ENCODE measurements at regions not wholly inside any gene's neighbourhood (a gene's known extent, or its start where the extent isn't known, plus 50 kb on each side); places are given as distances from the start of the nearest gene placed in this dataset.

GRCh38 chr14:34174973-34175372, 224.1 kb upstream of the EGLN3 start:
- Histone ChIP-seq H3K9me3 (ENCODE audit: control insufficient read depth, insufficient read depth, low read depth, low read length) (no peaks in the 10 kb centered on the region), H3K27ac (ENCODE audit: low read depth, low read length) (no peak overlapping the region), H3K27me3 (ENCODE audit: control insufficient read depth, insufficient read depth, low read length) (no peaks in the 10 kb centered on the region)

GRCh38 chr14:34173916-34174315, 223.0 kb upstream of the EGLN3 start:
- H3K9ac ChIP-seq (ENCODE audit: low read length), result no peak overlapping the region
- no peaks in the 10 kb centered on the region; the same call in 1 of the 2 replicates for H3K4me1 ChIP-seq (ENCODE audit: control insufficient read depth, insufficient read depth, low read length)
- H3K36me3 ChIP-seq (ENCODE audit: control insufficient read depth, insufficient read depth, low read length), result no peaks in the 10 kb centered on the region
- H3K27ac ChIP-seq (ENCODE audit: low read depth, low read length), result no peak overlapping the region
- no peak overlapping the region for H3K4me3 ChIP-seq (ENCODE audit: low read depth, low read length)
- no peaks in the 10 kb centered on the region for H3K9me3 ChIP-seq (ENCODE audit: control insufficient read depth, insufficient read depth, low read depth, low read length)
- H3K27me3 ChIP-seq (ENCODE audit: control insufficient read depth, insufficient read depth, low read length), result no peaks in the 10 kb centered on the region

More at GRCh38 chr14:34174973-34175372, 224.1 kb upstream of the EGLN3 start:
- no peak overlapping the region for H3K9ac ChIP-seq (ENCODE audit: low read length)
- H3K36me3 ChIP-seq (ENCODE audit: control insufficient read depth, insufficient read depth, low read length), result no peaks in the 10 kb centered on the region
- H3K4me3 ChIP-seq (ENCODE audit: low read depth, low read length), result no peak overlapping the region
- no peaks in the 10 kb centered on the region; the same call in 1 of the 2 replicates for H3K4me1 ChIP-seq (ENCODE audit: control insufficient read depth, insufficient read depth, low read length)

GRCh38 chr14:34172550-34173368, 221.9 kb upstream of the EGLN3 start:
- Histone ChIP-seq H3K4me3 (ENCODE audit: low read depth, low read length) (no peak overlapping the region), H3K9me3 (ENCODE audit: control insufficient read depth, insufficient read depth, low read depth, low read length) (no peaks in the 10 kb centered on the region), H3K27me3 (ENCODE audit: control insufficient read depth, insufficient read depth, low read length) (no peaks in the 10 kb centered on the region), H3K9ac (ENCODE audit: low read length) (no peak overlapping the region), H3K4me1 (ENCODE audit: control insufficient read depth, insufficient read depth, low read length) (no peaks in the 10 kb centered on the region; the same call in 1 of the 2 replicates), H3K36me3 (ENCODE audit: control insufficient read depth, insufficient read depth, low read length) (no peaks in the 10 kb centered on the region), H3K27ac (ENCODE audit: low read depth, low read length) (no peak overlapping the region)

- no peak overlapping the region for H3K4me3 ChIP-seq (ENCODE audit: low read depth, low read length)
- H3K36me3 ChIP-seq (ENCODE audit: control insufficient read depth, insufficient read depth, low read length), result no peaks in the 10 kb centered on the region
- H3K9me3 ChIP-seq (ENCODE audit: control insufficient read depth, insufficient read depth, low read depth, low read length), result no peaks in the 10 kb centered on the region
- H3K9ac ChIP-seq (ENCODE audit: low read length), result no peak overlapping the region
- no peaks in the 10 kb centered on the region for H3K27me3 ChIP-seq (ENCODE audit: control insufficient read depth, insufficient read depth, low read length)
- no peaks in the 10 kb centered on the region; the same call in 1 of the 2 replicates for H3K4me1 ChIP-seq (ENCODE audit: control insufficient read depth, insufficient read depth, low read length)
- H3K27ac ChIP-seq (ENCODE audit: low read depth, low read length), result no peak overlapping the region
These were observed 221.2 kb upstream of the EGLN3 start for GRCh38 chr14:34172173-34172451.

GRCh38 chr14:34171431-34172172, 220.7 kb upstream of the EGLN3 start:
- H3K4me1 ChIP-seq (ENCODE audit: control insufficient read depth, insufficient read depth, low read length), result no peaks in the 10 kb centered on the region; the same call in 1 of the 2 replicates
- H3K9ac ChIP-seq (ENCODE audit: low read length), result no peak overlapping the region
- no peak overlapping the region for H3K27ac ChIP-seq (ENCODE audit: low read depth, low read length)
- H3K36me3 ChIP-seq (ENCODE audit: control insufficient read depth, insufficient read depth, low read length), result no peaks in the 10 kb centered on the region
- no peaks in the 10 kb centered on the region for H3K27me3 ChIP-seq (ENCODE audit: control insufficient read depth, insufficient read depth, low read length)
- H3K9me3 ChIP-seq (ENCODE audit: control insufficient read depth, insufficient read depth, low read depth, low read length), result no peaks in the 10 kb centered on the region
- no peak overlapping the region for H3K4me3 ChIP-seq (ENCODE audit: low read depth, low read length)

GRCh38 chr14:34170882-34171281, 220.0 kb upstream of the EGLN3 start:
- H3K9me3 ChIP-seq (ENCODE audit: control insufficient read depth, insufficient read depth, low read depth, low read length), result no peaks in the 10 kb centered on the region
- H3K27me3 ChIP-seq (ENCODE audit: control insufficient read depth, insufficient read depth, low read length), result no peaks in the 10 kb centered on the region
- H3K4me1 ChIP-seq (ENCODE audit: control insufficient read depth, insufficient read depth, low read length), result no peaks in the 10 kb centered on the region; the same call in 1 of the 2 replicates
- no peak overlapping the region for H3K27ac ChIP-seq (ENCODE audit: low read depth, low read length)
- no peaks in the 10 kb centered on the region for H3K36me3 ChIP-seq (ENCODE audit: control insufficient read depth, insufficient read depth, low read length)
- H3K9ac ChIP-seq (ENCODE audit: low read length), result no peak overlapping the region
- no peak overlapping the region for H3K4me3 ChIP-seq (ENCODE audit: low read depth, low read length)

- H3K27ac ChIP-seq (ENCODE audit: low read depth, low read length), result no peak overlapping the region
- H3K4me3 ChIP-seq (ENCODE audit: low read depth, low read length), result no peak overlapping the region
- H3K27me3 ChIP-seq (ENCODE audit: control insufficient read depth, insufficient read depth, low read length), result no peaks in the 10 kb centered on the region
- H3K36me3 ChIP-seq (ENCODE audit: control insufficient read depth, insufficient read depth, low read length), result no peaks in the 10 kb centered on the region
- H3K9ac ChIP-seq (ENCODE audit: low read length), result no peak overlapping the region
- no peaks in the 10 kb centered on the region for H3K9me3 ChIP-seq (ENCODE audit: control insufficient read depth, insufficient read depth, low read depth, low read length)
- no peaks in the 10 kb centered on the region; the same call in 1 of the 2 replicates for H3K4me1 ChIP-seq (ENCODE audit: control insufficient read depth, insufficient read depth, low read length)
These were observed 218.7 kb upstream of the EGLN3 start for GRCh38 chr14:34169561-34169960.

GRCh38 chr14:34168656-34169055, 217.8 kb upstream of the EGLN3 start:
- no peak overlapping the region for H3K9ac ChIP-seq (ENCODE audit: low read length)
- no peaks in the 10 kb centered on the region for H3K36me3 ChIP-seq (ENCODE audit: control insufficient read depth, insufficient read depth, low read length)
- no peaks in the 10 kb centered on the region for H3K27me3 ChIP-seq (ENCODE audit: control insufficient read depth, insufficient read depth, low read length)
- H3K4me1 ChIP-seq (ENCODE audit: control insufficient read depth, insufficient read depth, low read length), result no peaks in the 10 kb centered on the region; the same call in 1 of the 2 replicates
- no peak overlapping the region for H3K4me3 ChIP-seq (ENCODE audit: low read depth, low read length)
- H3K27ac ChIP-seq (ENCODE audit: low read depth, low read length), result no peak overlapping the region
- H3K9me3 ChIP-seq (ENCODE audit: control insufficient read depth, insufficient read depth, low read depth, low read length), result no peaks in the 10 kb centered on the region

- no peaks in the 10 kb centered on the region for H3K4me1 ChIP-seq (ENCODE audit: control insufficient read depth, insufficient read depth, low read length)
- no peak overlapping the region for H3K9ac ChIP-seq (ENCODE audit: low read length)
- H3K4me3 ChIP-seq (ENCODE audit: low read depth, low read length), result no peak overlapping the region
- no peaks in the 10 kb centered on the region for H3K27me3 ChIP-seq (ENCODE audit: control insufficient read depth, insufficient read depth, low read length)
- H3K27ac ChIP-seq (ENCODE audit: low read depth, low read length), result no peak overlapping the region
- H3K9me3 ChIP-seq (ENCODE audit: control insufficient read depth, insufficient read depth, low read depth, low read length), result no peaks in the 10 kb centered on the region
- no peaks in the 10 kb centered on the region for H3K36me3 ChIP-seq (ENCODE audit: control insufficient read depth, insufficient read depth, low read length)
These were observed 215.0 kb upstream of the EGLN3 start for GRCh38 chr14:34165847-34166350.

- H3K9me3 ChIP-seq (ENCODE audit: control insufficient read depth, insufficient read depth, low read depth, low read length), result no peaks in the 10 kb centered on the region
- H3K4me3 ChIP-seq (ENCODE audit: low read depth, low read length), result no peak overlapping the region
- H3K9ac ChIP-seq (ENCODE audit: low read length), result no peak overlapping the region
- no peaks in the 10 kb centered on the region for H3K36me3 ChIP-seq (ENCODE audit: control insufficient read depth, insufficient read depth, low read length)
- no peaks in the 10 kb centered on the region for H3K27me3 ChIP-seq (ENCODE audit: control insufficient read depth, insufficient read depth, low read length)
- H3K27ac ChIP-seq (ENCODE audit: low read depth, low read length), result no peak overlapping the region
- H3K4me1 ChIP-seq (ENCODE audit: control insufficient read depth, insufficient read depth, low read length), result no peaks in the 10 kb centered on the region
These were observed 213.4 kb upstream of the EGLN3 start for GRCh38 chr14:34164162-34164864.
